ENCODE measurements at regions not wholly inside any gene's neighbourhood (a gene's known extent, or its start where the extent isn't known, plus 50 kb on each side); places are given as distances from the start of the nearest gene placed in this dataset.

DNA sequence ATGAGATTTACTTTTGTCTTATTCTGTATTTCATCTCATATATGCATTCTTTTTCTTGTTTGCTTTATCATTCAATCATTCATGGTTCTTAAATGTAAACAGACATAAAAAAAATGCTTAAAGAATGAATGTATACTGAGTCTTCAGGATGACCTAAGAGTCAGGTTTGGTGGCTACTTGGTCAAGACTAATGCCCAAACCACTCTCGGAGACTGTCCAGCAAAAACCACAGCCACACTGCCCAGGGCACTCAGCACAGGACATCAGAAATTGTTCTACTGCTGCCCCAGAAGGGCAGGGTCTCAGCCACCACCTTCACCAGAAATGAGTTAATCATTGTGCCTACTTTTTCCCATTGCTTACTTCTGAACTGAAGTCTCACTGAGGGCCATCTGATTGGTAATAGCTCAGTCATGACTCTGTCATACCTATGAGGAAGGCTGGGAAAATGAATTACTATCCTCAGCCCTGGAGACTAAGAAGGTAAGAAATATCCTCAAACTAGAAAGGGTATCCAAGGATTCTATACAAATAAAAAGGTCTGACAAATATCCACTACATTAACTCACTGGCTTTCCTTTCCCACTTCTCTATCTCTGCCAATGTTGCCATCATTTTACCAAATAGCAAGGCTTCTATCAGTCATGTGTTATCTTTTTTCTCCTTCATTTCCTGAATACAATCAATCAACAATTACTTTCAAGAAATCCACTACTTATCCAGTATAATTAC lies 236.1 kb downstream of the CETN3 start:
- Histone ChIP-seq H3K4me1 (peaks cover 0 to 17% (median 11%) of the 10 kb centered on the region in 4 donors), H3K36me3 (no peaks in the 10 kb centered on the region), H3K4me3 (no peak overlapping the region), H3K27ac (no peak overlapping the region), H3K9me3 (peaks cover 0 to 7% (median 0%) of the 10 kb centered on the region in 4 donors), H3K27me3 (no peaks in the 10 kb centered on the region)
- WGBS, 5 donors: 71 to 95% (median 86%) methylated on average over 1 of the region's 1 CpG
- DNase-seq: no peak
- intact Hi-C loops (cut with DNase I; ENCODE audit: low total_unique reads): no loop called here
- TF ChIP-seq CTCF (IDR thresholded peaks at IDR 0.05) (no peak), POLR2AphosphoS5 (IDR thresholded peaks at IDR 0.05) (no peak), POLR2A (IDR thresholded peaks at IDR 0.05) (no peak), EP300 (IDR thresholded peaks at IDR 0.05) (no peak)

DNA sequence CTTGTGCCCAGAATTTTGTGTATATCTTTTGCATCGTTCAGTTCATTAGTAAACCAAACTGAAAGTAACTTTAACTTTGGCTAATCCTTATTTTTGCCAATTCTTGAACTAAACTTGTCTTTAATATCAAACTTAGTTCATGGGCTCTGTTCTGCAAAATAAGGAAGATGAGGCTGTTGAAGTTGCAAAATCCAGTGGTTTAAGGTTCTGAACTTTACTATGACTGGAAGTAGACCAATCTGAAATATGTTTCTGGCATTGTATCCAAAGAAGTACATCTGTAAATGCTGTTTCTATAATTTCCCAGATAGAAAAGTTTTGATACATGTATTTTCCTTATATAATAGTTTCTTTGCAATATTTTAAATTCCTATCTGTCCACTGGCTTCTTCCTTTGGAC lies 238.1 kb downstream of the CETN3 start:
- Histone ChIP-seq H3K36me3 (no peaks in the 10 kb centered on the region), H3K4me1 (peaks cover 0 to 17% (median 11%) of the 10 kb centered on the region in 4 donors), H3K9me3 (no peaks in the 10 kb centered on the region), H3K27me3 (no peaks in the 10 kb centered on the region), H3K27ac (no peak overlapping the region), H3K4me3 (no peak overlapping the region)
- DNase-seq: no peak
- 0% methylated on average over 1 of the region's 1 CpG for WGBS, 5 donors
- intact Hi-C loops (cut with DNase I; ENCODE audit: low total_unique reads): no loop called here
- TF ChIP-seq CTCF (IDR thresholded peaks at IDR 0.05) (no peak), POLR2A (IDR thresholded peaks at IDR 0.05) (no peak), POLR2AphosphoS5 (IDR thresholded peaks at IDR 0.05) (no peak), EP300 (IDR thresholded peaks at IDR 0.05) (no peak)

DNA sequence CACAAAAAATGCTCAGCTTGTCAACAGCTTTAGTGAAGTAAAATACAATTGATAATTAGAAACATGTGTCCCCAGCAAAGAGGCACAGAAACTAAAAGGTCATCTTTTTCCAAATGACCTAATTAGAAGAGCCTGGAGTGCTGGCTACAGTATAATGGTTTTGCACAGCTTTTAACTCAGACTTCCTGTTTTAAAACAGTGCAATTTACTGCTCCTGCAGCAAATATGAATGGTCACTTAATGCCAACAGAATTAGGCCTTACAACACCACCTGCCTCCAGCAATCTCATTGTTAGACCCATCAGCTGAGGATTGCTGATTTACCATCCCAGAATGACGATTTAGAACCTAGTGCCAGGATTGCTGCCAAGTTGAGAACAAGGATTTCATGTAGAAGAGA lies 239.3 kb downstream of the CETN3 start:
- H3K4me3 ChIP-seq: no peak overlapping the region
- TF ChIP-seq EP300 (IDR thresholded peaks at IDR 0.05): no peak
- no peak for TF ChIP-seq POLR2AphosphoS5 (IDR thresholded peaks at IDR 0.05)
- TF ChIP-seq POLR2A (IDR thresholded peaks at IDR 0.05): no peak
- TF ChIP-seq CTCF (IDR thresholded peaks at IDR 0.05): no peak
- no peaks in the 10 kb centered on the region for H3K36me3 ChIP-seq
- WGBS, 5 donors: 28 to 46% (median 35%) methylated on average over 1 of the region's 1 CpG
- H3K4me1 ChIP-seq: peaks cover 0 to 17% (median 11%) of the 10 kb centered on the region in 4 donors
- H3K27ac ChIP-seq: no peak overlapping the region
- H3K27me3 ChIP-seq: no peaks in the 10 kb centered on the region
- no peaks in the 10 kb centered on the region for H3K9me3 ChIP-seq
- intact Hi-C loops (cut with DNase I; ENCODE audit: low total_unique reads): no loop called here
- DNase-seq: peak in 1 of 2 donors; percentile 25

GRCh38 chr5:90169078-90169477 lies 240.5 kb downstream of the CETN3 start:
- peak in 1 of 2 donors; percentile 28 for DNase-seq
- WGBS, 5 donors: 37 to 66% (median 43%) methylated on average over 2 of the region's 2 CpGs

More at GRCh38 chr5:90169078-90169477, 240.5 kb downstream of the CETN3 start:
- no peak for TF ChIP-seq EP300 (IDR thresholded peaks at IDR 0.05)
- no peak for TF ChIP-seq POLR2A (IDR thresholded peaks at IDR 0.05)
- no peak for TF ChIP-seq POLR2AphosphoS5 (IDR thresholded peaks at IDR 0.05)
- TF ChIP-seq CTCF (IDR thresholded peaks at IDR 0.05): no peak
- no peaks in the 10 kb centered on the region for H3K27me3 ChIP-seq
- no peak overlapping the region for H3K4me3 ChIP-seq
- no peaks in the 10 kb centered on the region for H3K9me3 ChIP-seq
- no peak overlapping the region for H3K27ac ChIP-seq
- peaks cover 0 to 17% (median 11%) of the 10 kb centered on the region in 4 donors for H3K4me1 ChIP-seq
- no peaks in the 10 kb centered on the region for H3K36me3 ChIP-seq
- intact Hi-C loops (cut with DNase I; ENCODE audit: low total_unique reads): no loop called here

Measured in stomach (tissue), 8 donors.